ENCODE measurements at regions not wholly inside any gene's neighbourhood (a gene's known extent, or its start where the extent isn't known, plus 50 kb on each side); places are given as distances from the start of the nearest gene placed in this dataset.

GRCh38 chr2:82697231-82697630 is 1761.8 kb downstream of the SUCLG1 start:
- TF ChIP-seq CTCF (IDR thresholded peaks at IDR 0.05) (no peak), POLR2A (IDR thresholded peaks at IDR 0.05) (no peak)

All from heart left ventricle (tissue), 13 donors.